HG03457 (cell line): ENCODE measurements at regions not wholly inside any gene's neighbourhood (a gene's known extent, or its start where the extent isn't known, plus 50 kb on each side); places are given as distances from the start of the nearest gene placed in this dataset.
"Not testable (repeated sequence)": the region's sequence is repeated elsewhere in the genome, so short reads cannot be mapped to it uniquely, and the experiment has no call there.

ENCODE experiments used
- ATAC-seq: cut with Tn5 transposase; IDR thresholded peaks from one replicate; pipeline ENCODE4 v1.9.1; 2021; ENCODE audit warnings: moderate number of reproducible peaks; ENCODE audit not compliant: unreplicated experiment

- no peak for ATAC-seq
Measured at GRCh38 chr13:43946281-43946680, 66.6 kb downstream of the LACC1 start.

GRCh38 chr13:43947897-43948458 is 68.3 kb downstream of the LACC1 start:
- ATAC-seq = no peak

GRCh38 chr13:43953370-43953769 is 73.7 kb downstream of the LACC1 start:
- no peak for ATAC-seq

GRCh38 chr13:43956975-43957374 is 77.3 kb downstream of the LACC1 start:
- not testable (repeated sequence) for ATAC-seq

- ATAC-seq = no peak
Measured at GRCh38 chr13:43959291-43959690, 79.6 kb downstream of the LACC1 start.

- ATAC-seq = no peak
Measured at GRCh38 chr13:43961909-43962308, 82.2 kb downstream of the LACC1 start.

- ATAC-seq = no peak
Measured at GRCh38 chr13:43963726-43964125, 84.0 kb downstream of the LACC1 start.

GRCh38 chr13:43964698-43965458 is 85.2 kb downstream of the LACC1 start:
- no peak for ATAC-seq

- no peak for ATAC-seq
Measured at GRCh38 chr13:43965459-43965845, 85.7 kb downstream of the LACC1 start.

- not testable (repeated sequence) for ATAC-seq
Measured at GRCh38 chr13:43968251-43968942, 88.7 kb downstream of the LACC1 start.

GRCh38 chr13:43968943-43969690 is 89.4 kb downstream of the LACC1 start:
- not testable (repeated sequence) for ATAC-seq

GRCh38 chr13:43969919-43970318 is 90.2 kb downstream of the LACC1 start:
- not testable (repeated sequence) for ATAC-seq

GRCh38 chr13:43970520-43971242 is 91.0 kb downstream of the LACC1 start:
- not testable (repeated sequence) for ATAC-seq

GRCh38 chr13:43971324-43971723 is 91.6 kb downstream of the LACC1 start:
- not testable (repeated sequence) for ATAC-seq

GRCh38 chr13:43977911-43978310 is 98.2 kb downstream of the LACC1 start:
- ATAC-seq = no peak

- no peak for ATAC-seq
Measured at GRCh38 chr13:43978688-43979087, 99.0 kb downstream of the LACC1 start.

- no peak for ATAC-seq
Measured at GRCh38 chr13:43979492-43979891, 99.8 kb downstream of the LACC1 start.

- no peak for ATAC-seq
Measured at GRCh38 chr13:43980587-43980986, 100.9 kb downstream of the LACC1 start.

GRCh38 chr13:43981091-43981490 is 101.4 kb downstream of the LACC1 start:
- no peak for ATAC-seq

GRCh38 chr13:43981512-43982301 is 102.0 kb downstream of the LACC1 start:
- no peak for ATAC-seq
